SK-N-SH (cell line): ENCODE measurements at regions not wholly inside any gene's neighbourhood (a gene's known extent, or its start where the extent isn't known, plus 50 kb on each side); places are given as distances from the start of the nearest gene placed in this dataset.

Source experiments
- CHD2 ChIP-seq: fragments of 150-350 bp; IDR thresholded peaks from 2 replicates; pipeline ENCODE4 v1.6.1; 2018; ENCODE audit warnings: low read length; ENCODE audit not compliant: partially characterized antibody
- CTCF ChIP-seq: fragments of 200-600 bp; sonication (generic); IDR thresholded peaks from 2 replicates; pipeline ENCODE4 v1.6.1; 2017; ENCODE audit warnings: antibody characterized with exemption, mild to moderate bottlenecking, moderate library complexity
- FOXJ3 ChIP-seq: sonication (generic); formaldehyde crosslinking; IDR thresholded peaks from 2 replicates; pipeline ENCODE4 v1.5.1; 2020; ENCODE audit warnings: mild to moderate bottlenecking, missing genetic modification reagents
- FOXM1 ChIP-seq: IDR thresholded peaks from 2 replicates; pipeline ENCODE4 v1.4.0; 2012; ENCODE audit warnings: low read depth, mild to moderate bottlenecking
- GATA2 ChIP-seq: sonication (generic); formaldehyde crosslinking; IDR thresholded peaks from 2 replicates; pipeline ENCODE4 v1.5.0; 2020; ENCODE audit warnings: mild to moderate bottlenecking, missing genetic modification reagents
- MXI1 ChIP-seq: IDR thresholded peaks from 2 replicates; pipeline ENCODE4 v1.6.1; 2012; ENCODE audit warnings: mild to moderate bottlenecking, low read depth, low read length, improper control_type of control experiment
- NRF1 ChIP-seq: IDR thresholded peaks from 2 replicates; pipeline ENCODE4 v1.6.1; 2012; ENCODE audit warnings: low read depth, mild to moderate bottlenecking, low read length
- PBX3 ChIP-seq: IDR thresholded peaks from 2 replicates; pipeline ENCODE4; 2012
- POLR2AphosphoS5 ChIP-seq: IDR thresholded peaks from 2 replicates; pipeline ENCODE4 v1.6.1; 2012; ENCODE audit warnings: low read depth, low read length
- RAD21 ChIP-seq: IDR thresholded peaks from 2 replicates; pipeline ENCODE4 v1.6.1; 2012; ENCODE audit warnings: mild to moderate bottlenecking, low read length
- TAF1 ChIP-seq: IDR thresholded peaks from 2 replicates; pipeline ENCODE4 v1.6.1; 2012; ENCODE audit warnings: low read depth, mild to moderate bottlenecking, low read length, moderate library complexity, borderline replicate concordance

GRCh38 chr1:182330303-182330702, 61.3 kb downstream of the GLUL start:
- no peak for TF ChIP-seq CTCF
- no peak for TF ChIP-seq POLR2AphosphoS5
- no peak for TF ChIP-seq GATA2
- no peak for TF ChIP-seq RAD21
- TF ChIP-seq FOXM1, result no peak
- no peak for TF ChIP-seq TAF1
- TF ChIP-seq PBX3, result no peak
- TF ChIP-seq FOXJ3 (CRISPR knock-in tag), result no peak
- TF ChIP-seq MXI1, result no peak
- TF ChIP-seq NRF1, result no peak
- no peak for TF ChIP-seq CHD2
